OCI-LY3 (cell line): ENCODE measurements at regions not wholly inside any gene's neighbourhood (a gene's known extent, or its start where the extent isn't known, plus 50 kb on each side); places are given as distances from the start of the nearest gene placed in this dataset.

Source experiments
- H2AFZ ChIP-seq: fragments of 200-600, 300-600 bp; shearing (Covaris generic); 2 replicates; pipeline ENCODE4 v1.6.0; 2014; ENCODE audit warnings: antibody characterized with exemption, low read depth, low read length
- H3K27ac ChIP-seq: fragments of 200-600, 300-600 bp; sonication (generic); 2 replicates; pipeline ENCODE4 v1.5.1; 2014; ENCODE audit warnings: mild to moderate bottlenecking, low read length, moderate library complexity, mixed read lengths
- H3K27me3 ChIP-seq: fragments of 200-600, 300-600 bp; sonication (generic); 2 replicates; pipeline ENCODE4 v1.6.1; 2014; ENCODE audit warnings: low read depth, low read length, mixed read lengths
- H3K36me3 ChIP-seq: fragments of 200-600, 300-600 bp; sonication (generic); replicated peaks from 2 replicates; pipeline ENCODE3; 2014; ENCODE audit warnings: low read depth, low read length, mixed read lengths
- H3K4me1 ChIP-seq: fragments of 300-600, 200-600 bp; sonication (generic); 2 replicates; pipeline ENCODE4 v1.6.1; 2014; ENCODE audit warnings: low read length, mixed read lengths
- H3K4me2 ChIP-seq: fragments of 200-600, 300-600 bp; sonication (generic); 2 replicates; pipeline ENCODE4 v1.6.1; 2014; ENCODE audit warnings: low read length, mixed read lengths
- H3K4me3 ChIP-seq: fragments of 300-600, 200-600 bp; sonication (generic); 2 replicates; pipeline ENCODE4 v1.5.1; 2014; ENCODE audit warnings: antibody characterized with exemption, mild to moderate bottlenecking, low read length, moderate library complexity
- H3K79me2 ChIP-seq: fragments of 300-600, 200-600 bp; shearing (Covaris generic); 2 replicates; pipeline ENCODE4 v1.6.1; 2014; ENCODE audit warnings: mild to moderate bottlenecking, low read length, mixed read lengths
- H3K9ac ChIP-seq: fragments of 300-600, 200-600 bp; shearing (Covaris generic); 2 replicates; pipeline ENCODE4 v1.6.0; 2014; ENCODE audit warnings: mild to moderate bottlenecking, low read length, moderate library complexity
- H3K9me3 ChIP-seq: fragments of 200-600, 300-600 bp; shearing (Covaris generic); 2 replicates; pipeline ENCODE4 v1.6.1; 2014; ENCODE audit warnings: low read length, mixed read lengths; ENCODE audit not compliant: insufficient read depth
- H4K20me1 ChIP-seq: fragments of 200-600, 300-600 bp; sonication (generic); 2 replicates; pipeline ENCODE4 v1.6.1; 2016; ENCODE audit warnings: low read length, mixed read lengths; ENCODE audit not compliant: insufficient read depth
- EZH2phosphoT487 ChIP-seq: fragments of 200-600 bp; shearing (Covaris generic); IDR thresholded peaks from 2 replicates; pipeline ENCODE4 v1.6.1; 2018; ENCODE audit warnings: antibody characterized with exemption, mixed run types, low read depth
- TF ChIP-seq, protein P1 (sequence below): fragments of 200-600, 300-600 bp; sonication (generic); IDR thresholded peaks from 2 replicates; pipeline ENCODE4 v1.5.1; 2014; ENCODE audit warnings: antibody characterized with exemption, low read length, low read depth

DNA sequence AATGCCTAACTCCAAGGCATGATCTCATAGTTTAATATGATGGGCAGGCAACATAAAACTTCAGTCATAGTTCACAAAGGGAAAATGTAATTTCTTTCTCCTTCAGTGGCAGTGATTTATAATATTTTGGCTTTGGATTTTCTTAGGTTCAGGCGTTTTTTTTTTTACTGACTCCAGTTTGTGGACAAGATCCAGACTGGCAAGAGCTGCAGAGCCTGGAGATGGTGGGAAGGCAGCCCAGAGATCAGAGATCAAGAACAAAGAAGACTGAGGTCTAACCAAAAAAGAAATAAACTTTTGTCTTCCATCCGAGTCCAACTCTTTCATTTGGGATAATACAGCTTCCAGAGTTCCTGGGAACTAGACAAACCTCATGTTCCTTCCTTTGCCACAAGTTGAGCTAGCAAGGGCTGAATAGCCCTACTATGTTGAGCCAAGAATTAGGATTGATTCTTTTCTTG is 215.3 kb upstream of the SETBP1 start:
- H3K9ac ChIP-seq = no peak overlapping the region
- H3K9me3 ChIP-seq = no peaks in the 10 kb centered on the region
- H4K20me1 ChIP-seq = no peaks in the 10 kb centered on the region
- H3K79me2 ChIP-seq = no peaks in the 10 kb centered on the region
- H3K36me3 ChIP-seq = no peaks in the 10 kb centered on the region
- no peak overlapping the region for H3K4me3 ChIP-seq
- H3K27me3 ChIP-seq = peaks cover 10% of the 10 kb centered on the region; the same call in 1 of the 2 replicates
- no peak overlapping the region for H2AFZ ChIP-seq
- peaks cover 16% of the 10 kb centered on the region for H3K4me1 ChIP-seq
- H3K27ac ChIP-seq = no peak overlapping the region
- H3K4me2 ChIP-seq = no peak overlapping the region
- TF ChIP-seq EZH2phosphoT487 = no peak
- TF ChIP-seq, protein P1, sequence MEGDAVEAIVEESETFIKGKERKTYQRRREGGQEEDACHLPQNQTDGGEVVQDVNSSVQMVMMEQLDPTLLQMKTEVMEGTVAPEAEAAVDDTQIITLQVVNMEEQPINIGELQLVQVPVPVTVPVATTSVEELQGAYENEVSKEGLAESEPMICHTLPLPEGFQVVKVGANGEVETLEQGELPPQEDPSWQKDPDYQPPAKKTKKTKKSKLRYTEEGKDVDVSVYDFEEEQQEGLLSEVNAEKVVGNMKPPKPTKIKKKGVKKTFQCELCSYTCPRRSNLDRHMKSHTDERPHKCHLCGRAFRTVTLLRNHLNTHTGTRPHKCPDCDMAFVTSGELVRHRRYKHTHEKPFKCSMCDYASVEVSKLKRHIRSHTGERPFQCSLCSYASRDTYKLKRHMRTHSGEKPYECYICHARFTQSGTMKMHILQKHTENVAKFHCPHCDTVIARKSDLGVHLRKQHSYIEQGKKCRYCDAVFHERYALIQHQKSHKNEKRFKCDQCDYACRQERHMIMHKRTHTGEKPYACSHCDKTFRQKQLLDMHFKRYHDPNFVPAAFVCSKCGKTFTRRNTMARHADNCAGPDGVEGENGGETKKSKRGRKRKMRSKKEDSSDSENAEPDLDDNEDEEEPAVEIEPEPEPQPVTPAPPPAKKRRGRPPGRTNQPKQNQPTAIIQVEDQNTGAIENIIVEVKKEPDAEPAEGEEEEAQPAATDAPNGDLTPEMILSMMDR = no peak

DNA sequence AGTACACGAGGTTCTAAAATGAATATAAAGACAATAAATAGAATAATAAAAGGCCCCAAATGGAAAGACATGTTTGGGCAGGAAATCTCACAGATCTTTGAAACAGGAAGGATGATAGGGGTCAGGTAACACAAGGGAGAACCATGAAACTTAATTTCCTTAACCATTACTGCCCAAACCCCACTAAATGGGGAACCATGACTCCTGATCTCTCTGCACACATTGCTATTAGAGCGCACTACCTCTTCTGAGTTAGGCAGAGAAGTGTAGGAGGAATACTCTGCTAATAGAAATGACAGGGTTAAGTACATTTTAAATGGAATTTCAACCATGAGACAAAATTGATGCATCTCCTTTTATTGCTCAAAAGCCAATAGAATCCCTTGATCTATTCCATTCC is 213.7 kb upstream of the SETBP1 start:
- Histone ChIP-seq H3K4me3 (no peak overlapping the region), H3K9me3 (no peaks in the 10 kb centered on the region), H3K27me3 (peaks cover 10% of the 10 kb centered on the region; the same call in 1 of the 2 replicates), H3K79me2 (no peaks in the 10 kb centered on the region), H3K27ac (peak overlapping the region; percentile 14; the same call in 1 of the 2 replicates), H3K36me3 (no peaks in the 10 kb centered on the region), H2AFZ (no peak overlapping the region), H3K4me1 (peaks cover 16% of the 10 kb centered on the region), H3K9ac (no peak overlapping the region), H3K4me2 (peak overlapping the region; percentile 46), H4K20me1 (no peaks in the 10 kb centered on the region)
- TF ChIP-seq EZH2phosphoT487 = no peak
- TF ChIP-seq, protein P1 = no peak

DNA sequence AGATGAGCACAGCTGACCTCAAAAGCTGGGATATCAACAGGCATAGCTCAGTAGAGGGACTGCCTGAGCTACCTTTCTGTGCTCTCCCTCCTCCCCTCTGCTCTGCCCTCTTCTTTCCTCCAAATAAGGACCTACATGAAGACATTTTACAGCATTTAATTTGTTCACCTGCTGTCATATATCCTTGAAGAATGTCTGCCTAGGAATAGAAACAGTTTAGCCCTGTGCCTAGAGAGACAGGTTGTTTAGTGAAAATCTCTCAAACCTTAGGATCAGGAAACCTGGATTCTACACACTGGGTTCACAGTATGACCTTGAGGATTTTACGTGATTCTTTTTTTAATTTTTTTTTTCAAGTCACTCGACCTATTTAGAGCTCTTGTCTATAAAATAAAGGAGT is 213.0 kb upstream of the SETBP1 start:
- Histone ChIP-seq H3K79me2 (no peaks in the 10 kb centered on the region), H3K4me2 (peak overlapping the region; percentile 46), H3K27me3 (peaks cover 10% of the 10 kb centered on the region; the same call in 1 of the 2 replicates), H3K9me3 (no peaks in the 10 kb centered on the region), H2AFZ (no peak overlapping the region), H3K36me3 (no peaks in the 10 kb centered on the region), H3K9ac (no peak overlapping the region), H4K20me1 (no peaks in the 10 kb centered on the region), H3K27ac (no peak overlapping the region), H3K4me3 (no peak overlapping the region), H3K4me1 (peaks cover 16% of the 10 kb centered on the region)
- no peak for TF ChIP-seq EZH2phosphoT487
- TF ChIP-seq, protein P1 = no peak

DNA sequence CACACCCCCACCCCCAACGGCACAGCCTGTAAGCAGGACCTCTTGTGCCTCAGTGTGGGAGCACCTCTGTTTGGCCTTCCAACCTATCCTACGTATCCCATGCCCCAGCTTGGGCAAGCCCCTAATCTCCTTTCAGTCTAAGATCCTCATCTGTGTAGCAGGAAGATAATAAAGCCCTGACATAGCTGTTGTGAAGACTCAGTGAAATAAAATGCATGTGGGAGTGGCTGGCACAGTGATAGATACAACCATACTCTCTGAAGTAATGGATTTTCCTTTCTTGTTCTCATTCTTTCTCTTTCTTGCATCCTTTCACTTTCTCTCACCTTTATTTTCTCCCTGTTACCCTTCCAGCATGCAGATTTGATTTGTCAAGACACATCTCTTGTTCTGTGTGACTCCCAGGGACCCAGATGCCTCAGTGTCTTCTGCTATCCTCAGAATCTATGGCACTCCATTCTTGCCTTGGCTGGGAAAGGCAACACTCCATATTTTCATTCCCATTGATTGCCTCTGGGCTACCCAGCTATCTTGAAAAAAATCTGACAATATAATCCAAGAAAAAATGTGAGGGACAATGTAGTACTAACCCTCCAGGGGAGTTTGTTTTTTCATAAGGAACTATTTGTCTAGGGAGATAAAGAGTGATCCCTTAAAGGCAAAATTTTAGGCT is 207.2 kb upstream of the SETBP1 start:
- H3K4me3 ChIP-seq = no peak overlapping the region
- no peak for TF ChIP-seq EZH2phosphoT487
- TF ChIP-seq, protein P1 = no peak
- H2AFZ ChIP-seq = no peak overlapping the region
- no peaks in the 10 kb centered on the region for H3K36me3 ChIP-seq
- no peak overlapping the region for H3K27ac ChIP-seq
- no peak overlapping the region for H3K4me2 ChIP-seq
- no peaks in the 10 kb centered on the region for H3K79me2 ChIP-seq
- no peak overlapping the region for H3K9ac ChIP-seq
- H3K27me3 ChIP-seq = peaks cover 5% of the 10 kb centered on the region; the same call in 1 of the 2 replicates
- H3K4me1 ChIP-seq = peaks cover 13% of the 10 kb centered on the region
- no peaks in the 10 kb centered on the region for H4K20me1 ChIP-seq
- H3K9me3 ChIP-seq = peaks cover 15% of the 10 kb centered on the region; the same call in 1 of the 2 replicates
